GM18511 (cell line): ENCODE measurements at regions not wholly inside any gene's neighbourhood (a gene's known extent, or its start where the extent isn't known, plus 50 kb on each side); places are given as distances from the start of the nearest gene placed in this dataset.
A peak's percentile ranks its signal among the peaks of the same experiment; 100 is the strongest.
"Not testable (repeated sequence)": the region's sequence is repeated elsewhere in the genome, so short reads cannot be mapped to it uniquely, and the experiment has no call there.

ENCODE experiments used
- ATAC-seq: cut with Tn5 transposase; IDR thresholded peaks from one replicate; pipeline ENCODE4 v1.9.1; 2021; ENCODE audit warnings: mild to moderate bottlenecking, moderate library complexity; ENCODE audit not compliant: unreplicated experiment

- no peak for ATAC-seq
Observed at GRCh38 chr3:106294121-106294520, 425.3 kb upstream of the CBLB start.

- ATAC-seq = no peak
Observed at GRCh38 chr3:106296062-106296461, 427.2 kb upstream of the CBLB start.

GRCh38 chr3:106299300-106300098 lies 430.7 kb upstream of the CBLB start:
- ATAC-seq = peak; percentile 68

GRCh38 chr3:106302451-106303221 lies 433.8 kb upstream of the CBLB start:
- ATAC-seq = peak; percentile 90

GRCh38 chr3:106303766-106304165 lies 435.0 kb upstream of the CBLB start:
- ATAC-seq = no peak

GRCh38 chr3:106305127-106305526 lies 436.3 kb upstream of the CBLB start:
- no peak for ATAC-seq

GRCh38 chr3:106305882-106306435 lies 437.1 kb upstream of the CBLB start:
- no peak for ATAC-seq

GRCh38 chr3:106309274-106309673 lies 440.5 kb upstream of the CBLB start:
- ATAC-seq = no peak

- not testable (repeated sequence) for ATAC-seq
Observed at GRCh38 chr3:106309798-106310197, 441.0 kb upstream of the CBLB start.

- no peak for ATAC-seq
Observed at GRCh38 chr3:106317141-106318055, 448.6 kb upstream of the CBLB start.

- ATAC-seq = not testable (repeated sequence)
Observed at GRCh38 chr3:106321438-106321837, 452.6 kb upstream of the CBLB start.

- ATAC-seq = no peak
Observed at GRCh38 chr3:106323586-106323985, 454.8 kb upstream of the CBLB start.

GRCh38 chr3:106326941-106327695 lies 458.3 kb upstream of the CBLB start:
- ATAC-seq = no peak

GRCh38 chr3:106327696-106328025 lies 458.8 kb upstream of the CBLB start:
- no peak for ATAC-seq

- no peak for ATAC-seq
Observed at GRCh38 chr3:106328224-106328623, 459.4 kb upstream of the CBLB start.

- no peak for ATAC-seq
Observed at GRCh38 chr3:106329521-106329920, 460.7 kb upstream of the CBLB start.

GRCh38 chr3:106331636-106332035 lies 462.8 kb upstream of the CBLB start:
- no peak for ATAC-seq

- ATAC-seq = peak; percentile 45
Observed at GRCh38 chr3:106332129-106332528, 463.3 kb upstream of the CBLB start.

GRCh38 chr3:106332884-106333283 lies 464.1 kb upstream of the CBLB start:
- peak; percentile 57 for ATAC-seq

- peak; percentile 69 for ATAC-seq
Observed at GRCh38 chr3:106333911-106334618, 465.3 kb upstream of the CBLB start.
